Endothelial cell (in vitro differentiated cells): ENCODE measurements at regions not wholly inside any gene's neighbourhood (a gene's known extent, or its start where the extent isn't known, plus 50 kb on each side); places are given as distances from the start of the nearest gene placed in this dataset.
A peak's percentile ranks its signal among the peaks of the same experiment; 100 is the strongest.

Experiments
- DNase-seq: peaks from one replicate; pipeline ENCODE4 v3.0.0; 2021; ENCODE audit warnings: low spot score
- H3K27ac Mint-ChIP-seq: one replicate; pipeline ENCODE4 v1.8.0; 2021; ENCODE audit warnings: mixed read lengths, inconsistent platforms; ENCODE audit not compliant: unreplicated experiment
- H3K27me3 Mint-ChIP-seq: one replicate; pipeline ENCODE4 v1.8.0; 2021; ENCODE audit warnings: mild to moderate bottlenecking, moderate library complexity, mixed read lengths, inconsistent platforms; ENCODE audit not compliant: unreplicated experiment
- H3K36me3 Mint-ChIP-seq: one replicate; pipeline ENCODE4 v1.8.0; 2021; ENCODE audit warnings: mild to moderate bottlenecking, low read depth, mixed read lengths, inconsistent platforms; ENCODE audit not compliant: unreplicated experiment
- H3K4me1 Mint-ChIP-seq: one replicate; pipeline ENCODE4 v1.8.0; 2021; ENCODE audit warnings: mild to moderate bottlenecking, mixed read lengths, inconsistent platforms; ENCODE audit not compliant: unreplicated experiment
- H3K4me3 Mint-ChIP-seq: one replicate; pipeline ENCODE4 v1.8.0; 2021; ENCODE audit warnings: mild to moderate bottlenecking, mixed read lengths, inconsistent platforms; ENCODE audit not compliant: unreplicated experiment
- H3K9me3 Mint-ChIP-seq: one replicate; pipeline ENCODE4 v1.8.0; 2021; ENCODE audit warnings: mixed read lengths, inconsistent platforms; ENCODE audit not compliant: unreplicated experiment
- CTCF ChIP-seq: fragments of 200-600 bp; sonication (generic); IDR thresholded peaks from one replicate; pipeline ENCODE4 v1.5.0; 2021; ENCODE audit warnings: antibody characterized with exemption; ENCODE audit not compliant: unreplicated experiment

DNA sequence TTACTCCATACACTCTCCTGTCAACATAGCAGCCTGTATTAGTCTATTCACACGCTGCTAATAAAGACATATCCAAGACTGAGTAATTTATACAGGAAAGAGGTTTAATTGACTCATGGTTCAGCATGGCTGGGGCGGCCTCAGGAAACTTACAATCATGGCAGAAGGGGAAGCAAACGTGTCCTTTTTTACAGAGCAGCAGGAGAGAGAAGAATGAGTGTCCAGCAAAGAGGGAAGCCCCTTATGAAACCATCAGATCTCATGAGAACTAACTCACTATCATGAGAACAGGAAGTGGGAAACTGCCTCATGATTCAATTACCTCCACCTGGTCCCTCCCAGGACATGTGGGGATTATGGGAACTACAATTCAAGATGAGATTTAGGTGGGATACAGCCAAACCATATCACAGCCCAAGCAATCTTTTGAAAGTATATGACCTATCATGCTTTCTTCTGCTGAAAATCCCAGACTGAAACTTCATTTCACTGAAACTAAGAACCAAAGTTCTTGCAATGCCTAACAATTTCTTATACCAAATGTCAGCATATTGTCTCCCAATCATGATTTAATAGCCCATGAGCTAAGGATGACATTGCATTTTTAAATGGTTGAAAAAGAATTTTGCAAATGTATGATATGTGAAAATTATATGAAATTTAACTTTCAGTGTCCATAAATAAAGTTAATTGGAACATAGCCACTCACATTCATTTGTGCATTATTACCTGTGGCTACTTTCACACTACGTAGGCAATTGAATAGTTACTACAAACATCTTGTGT is 686.8 kb upstream of the ZEB2 start:
- no peak for DNase-seq
- no peaks in the 10 kb centered on the region for H3K9me3 Mint-ChIP-seq
- peak overlapping the region; percentile 71 for H3K27ac Mint-ChIP-seq
- TF ChIP-seq CTCF, result no peak
- H3K36me3 Mint-ChIP-seq, result peaks cover 13% of the 10 kb centered on the region
- H3K27me3 Mint-ChIP-seq, result peaks cover 2% of the 10 kb centered on the region
- H3K4me3 Mint-ChIP-seq, result no peak overlapping the region
- peaks cover 15% of the 10 kb centered on the region for H3K4me1 Mint-ChIP-seq

GRCh38 chr2:145203891-145204290 is 684.0 kb upstream of the ZEB2 start:
- no peak for TF ChIP-seq CTCF
- Mint-ChIP-seq H3K27ac (no peak overlapping the region), H3K4me1 (peaks cover 18% of the 10 kb centered on the region), H3K27me3 (peaks cover 2% of the 10 kb centered on the region), H3K4me3 (no peak overlapping the region), H3K36me3 (no peaks in the 10 kb centered on the region), H3K9me3 (no peaks in the 10 kb centered on the region)
- no peak for DNase-seq

DNA sequence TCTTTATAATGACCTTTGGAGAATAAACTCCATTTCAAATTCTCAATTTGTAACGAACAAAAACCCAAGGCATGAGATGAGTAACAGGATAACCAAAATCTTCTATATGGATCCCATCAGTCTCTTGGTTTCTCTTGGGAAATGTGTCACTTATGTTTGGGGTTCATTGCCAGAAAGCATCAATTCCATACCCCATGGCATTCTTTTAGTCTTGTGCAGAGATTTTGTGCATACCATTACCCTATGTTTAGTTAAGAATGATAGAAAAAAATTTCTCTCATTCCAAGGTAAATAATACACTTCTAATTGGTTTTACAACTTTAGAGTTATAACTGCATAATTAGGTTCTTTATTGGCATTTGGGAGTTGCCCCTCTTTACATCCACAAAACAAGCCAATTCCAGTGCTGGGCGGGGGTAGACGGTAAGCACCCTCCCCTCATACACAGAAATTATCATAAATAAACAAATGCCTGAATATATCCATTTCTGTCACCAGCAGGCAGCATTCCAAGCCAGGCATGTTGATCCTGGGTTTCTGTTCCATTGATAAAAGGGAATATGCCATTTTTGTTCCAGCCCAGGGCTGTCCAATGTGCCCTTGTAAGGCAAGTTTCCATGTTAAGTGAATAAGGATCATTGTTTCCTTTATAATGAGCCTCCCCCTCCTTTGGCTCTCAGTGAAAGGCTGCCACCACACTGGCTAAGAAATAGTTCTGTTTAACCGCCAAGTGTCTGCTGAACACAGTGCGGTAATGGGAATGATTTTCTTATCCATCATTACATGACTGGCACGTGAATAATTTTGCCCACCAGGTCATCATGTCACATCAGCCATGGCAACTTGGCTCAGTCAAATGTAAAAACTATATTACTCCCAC is 680.1 kb upstream of the ZEB2 start:
- H3K27ac Mint-ChIP-seq, result no peak overlapping the region
- no peak overlapping the region for H3K4me3 Mint-ChIP-seq
- peaks cover 11% of the 10 kb centered on the region for H3K4me1 Mint-ChIP-seq
- no peak for DNase-seq
- TF ChIP-seq CTCF, result no peak
- no peaks in the 10 kb centered on the region for H3K36me3 Mint-ChIP-seq
- peaks cover 1% of the 10 kb centered on the region for H3K27me3 Mint-ChIP-seq
- H3K9me3 Mint-ChIP-seq, result no peaks in the 10 kb centered on the region

- H3K36me3 Mint-ChIP-seq, result no peaks in the 10 kb centered on the region
- peaks cover 1% of the 10 kb centered on the region for H3K27me3 Mint-ChIP-seq
- no peaks in the 10 kb centered on the region for H3K9me3 Mint-ChIP-seq
- TF ChIP-seq CTCF, result no peak
- H3K27ac Mint-ChIP-seq, result no peak overlapping the region
- H3K4me3 Mint-ChIP-seq, result no peak overlapping the region
- DNase-seq, result no peak
- peaks cover 18% of the 10 kb centered on the region for H3K4me1 Mint-ChIP-seq
Measured at GRCh38 chr2:145199042-145199441, 679.1 kb upstream of the ZEB2 start.

- TF ChIP-seq CTCF, result no peak
- Mint-ChIP-seq H3K4me1 (peaks cover 18% of the 10 kb centered on the region), H3K27ac (no peak overlapping the region), H3K36me3 (no peaks in the 10 kb centered on the region), H3K4me3 (no peak overlapping the region), H3K27me3 (peaks cover 1% of the 10 kb centered on the region), H3K9me3 (no peaks in the 10 kb centered on the region)
- DNase-seq, result no peak
Measured at GRCh38 chr2:145198555-145198954, 678.6 kb upstream of the ZEB2 start.
